Neural crest cell (in vitro differentiated cells): ENCODE measurements at regions not wholly inside any gene's neighbourhood (a gene's known extent, or its start where the extent isn't known, plus 50 kb on each side); places are given as distances from the start of the nearest gene placed in this dataset.

Source experiments
- DNase-seq: peaks from one replicate; pipeline ENCODE4 v3.0.0; 2021; ENCODE audit warnings: low read depth, mixed read lengths, low spot score
- H3K27ac Mint-ChIP-seq: one replicate; pipeline ENCODE4 v1.8.0; 2021; ENCODE audit warnings: mild to moderate bottlenecking, mixed read lengths; ENCODE audit not compliant: unreplicated experiment
- H3K27me3 Mint-ChIP-seq: 2 replicates; pipeline ENCODE4 v1.8.0; 2021; ENCODE audit warnings: low read depth, mild to moderate bottlenecking, mixed read lengths
- H3K36me3 Mint-ChIP-seq: 2 replicates; pipeline ENCODE4 v1.8.0; 2021; ENCODE audit warnings: low read depth, mild to moderate bottlenecking, mixed read lengths
- H3K4me1 Mint-ChIP-seq: 2 replicates; pipeline ENCODE4 v1.8.0; 2021; ENCODE audit warnings: mixed read lengths
- H3K4me3 Mint-ChIP-seq: one replicate; pipeline ENCODE4 v1.8.0; 2021; ENCODE audit warnings: mild to moderate bottlenecking, mixed read lengths
- H3K9me3 Mint-ChIP-seq: 2 replicates; pipeline ENCODE4 v1.8.0; 2021; ENCODE audit warnings: mixed read lengths
- CTCF ChIP-seq: fragments of 200-600 bp; sonication (generic); conservative IDR thresholded peaks from 2 replicates; pipeline ENCODE4 v1.5.0; 2021; ENCODE audit warnings: antibody characterized with exemption, mild to moderate bottlenecking

- no peak for TF ChIP-seq CTCF
- Mint-ChIP-seq H3K27me3 (no peaks in the 10 kb centered on the region), H3K9me3 (no peaks in the 10 kb centered on the region), H3K36me3 (peaks cover 4% of the 10 kb centered on the region), H3K4me1 (no peaks in the 10 kb centered on the region), H3K27ac (no peak overlapping the region), H3K4me3 (no peak overlapping the region)
- DNase-seq: no peak
These were observed 115.1 kb downstream of the RNASET2 start for GRCh38 chr6:166841216-166841615.

- Mint-ChIP-seq H3K4me1 (no peaks in the 10 kb centered on the region), H3K27ac (no peak overlapping the region), H3K9me3 (no peaks in the 10 kb centered on the region), H3K36me3 (no peaks in the 10 kb centered on the region), H3K4me3 (no peak overlapping the region), H3K27me3 (no peaks in the 10 kb centered on the region)
- TF ChIP-seq CTCF: no peak
- no peak for DNase-seq
These were observed 116.8 kb downstream of the RNASET2 start for GRCh38 chr6:166839569-166839968.

- Mint-ChIP-seq H3K27ac (no peak overlapping the region), H3K36me3 (no peaks in the 10 kb centered on the region), H3K9me3 (no peaks in the 10 kb centered on the region), H3K27me3 (no peaks in the 10 kb centered on the region), H3K4me3 (no peak overlapping the region), H3K4me1 (no peaks in the 10 kb centered on the region)
- no peak for TF ChIP-seq CTCF
- no peak for DNase-seq
These were observed 117.4 kb downstream of the RNASET2 start for GRCh38 chr6:166838987-166839386.

GRCh38 chr6:166836785-166837718, 119.3 kb downstream of the RNASET2 start:
- no peaks in the 10 kb centered on the region for H3K36me3 Mint-ChIP-seq
- H3K27me3 Mint-ChIP-seq: no peaks in the 10 kb centered on the region
- H3K9me3 Mint-ChIP-seq: no peaks in the 10 kb centered on the region
- H3K4me1 Mint-ChIP-seq: no peaks in the 10 kb centered on the region
- DNase-seq: no peak
- no peak for TF ChIP-seq CTCF
- no peak overlapping the region for H3K27ac Mint-ChIP-seq
- H3K4me3 Mint-ChIP-seq: no peak overlapping the region

GRCh38 chr6:166834049-166834448, 122.3 kb downstream of the RNASET2 start:
- no peak for TF ChIP-seq CTCF
- H3K4me3 Mint-ChIP-seq: no peak overlapping the region
- DNase-seq: no peak
- H3K9me3 Mint-ChIP-seq: no peaks in the 10 kb centered on the region
- no peak overlapping the region for H3K27ac Mint-ChIP-seq
- H3K4me1 Mint-ChIP-seq: no peaks in the 10 kb centered on the region
- no peaks in the 10 kb centered on the region for H3K36me3 Mint-ChIP-seq
- H3K27me3 Mint-ChIP-seq: no peaks in the 10 kb centered on the region
